NCI-H1694 treated with DMSO at 0.1 percent for 48 hours (cell line): ENCODE measurements at regions not wholly inside any gene's neighbourhood (a gene's known extent, or its start where the extent isn't known, plus 50 kb on each side); places are given as distances from the start of the nearest gene placed in this dataset.

Experiments used
- DNase-seq: peaks from one replicate; lab custom pipeline; 2025; lab: John Stamatoyannopoulos, UW

GRCh38 chr9:79145442-79145841, 426.3 kb upstream of the TLE4 start:
- no peak for DNase-seq

- DNase-seq, result no peak
Measured at GRCh38 chr9:79149585-79149984, 422.2 kb upstream of the TLE4 start.

- DNase-seq, result no peak
Measured at GRCh38 chr9:79151791-79152190, 420.0 kb upstream of the TLE4 start.

GRCh38 chr9:79152306-79152705, 419.5 kb upstream of the TLE4 start:
- no peak for DNase-seq

GRCh38 chr9:79154806-79155205, 417.0 kb upstream of the TLE4 start:
- no peak for DNase-seq

GRCh38 chr9:79155308-79155707, 416.5 kb upstream of the TLE4 start:
- no peak for DNase-seq

- DNase-seq, result no peak
Measured at GRCh38 chr9:79163544-79163943, 408.2 kb upstream of the TLE4 start.

GRCh38 chr9:79164406-79164805, 407.4 kb upstream of the TLE4 start:
- no peak for DNase-seq

- no peak for DNase-seq
Measured at GRCh38 chr9:79165020-79165780, 406.6 kb upstream of the TLE4 start.

- DNase-seq, result no peak
Measured at GRCh38 chr9:79166005-79166404, 405.8 kb upstream of the TLE4 start.

GRCh38 chr9:79170643-79171042, 401.1 kb upstream of the TLE4 start:
- no peak for DNase-seq

GRCh38 chr9:79173932-79174331, 397.8 kb upstream of the TLE4 start:
- no peak for DNase-seq

GRCh38 chr9:79176014-79176697, 395.6 kb upstream of the TLE4 start:
- DNase-seq, result no peak

- no peak for DNase-seq
Measured at GRCh38 chr9:79184831-79185230, 386.9 kb upstream of the TLE4 start.

- DNase-seq, result no peak
Measured at GRCh38 chr9:79185866-79186265, 385.9 kb upstream of the TLE4 start.

GRCh38 chr9:79189511-79189924, 382.2 kb upstream of the TLE4 start:
- no peak for DNase-seq

GRCh38 chr9:79193001-79193400, 378.8 kb upstream of the TLE4 start:
- no peak for DNase-seq

GRCh38 chr9:79193501-79194223, 378.1 kb upstream of the TLE4 start:
- DNase-seq, result no peak

- no peak for DNase-seq
Measured at GRCh38 chr9:79195879-79196278, 375.9 kb upstream of the TLE4 start.

GRCh38 chr9:79196606-79197005, 375.2 kb upstream of the TLE4 start:
- no peak for DNase-seq

GRCh38 chr9:79200336-79200735, 371.4 kb upstream of the TLE4 start:
- no peak for DNase-seq

GRCh38 chr9:79201636-79202035, 370.1 kb upstream of the TLE4 start:
- DNase-seq, result no peak

- no peak for DNase-seq
Measured at GRCh38 chr9:79208791-79209396, 362.9 kb upstream of the TLE4 start.
